ENCODE measurements at regions not wholly inside any gene's neighbourhood (a gene's known extent, or its start where the extent isn't known, plus 50 kb on each side); places are given as distances from the start of the nearest gene placed in this dataset.
"Not testable (repeated sequence)": the region's sequence is repeated elsewhere in the genome, so short reads cannot be mapped to it uniquely, and the experiment has no call there.

- Histone ChIP-seq H3K4me1 (replicated peaks; ENCODE audit: insufficient read depth) (no peaks in the 10 kb centered on the region), H3K36me3 (ENCODE audit: low read depth) (no peaks in the 10 kb centered on the region), H3K4me2 (no peak overlapping the region), H3F3A (ENCODE audit: insufficient read depth, low read depth) (no peaks in the 10 kb centered on the region), H3K27ac (no peak overlapping the region), H4K20me1 (ENCODE audit: insufficient read depth) (no peaks in the 10 kb centered on the region), H3K9me2 (ENCODE audit: insufficient read depth) (no peaks in the 10 kb centered on the region), H2AFZ (no peak overlapping the region), H3K4me3 (no peak overlapping the region), H3K9me3 (ENCODE audit: insufficient read depth, low read depth) (no peaks in the 10 kb centered on the region), H3K79me2 (ENCODE audit: low read depth) (no peaks in the 10 kb centered on the region), H3K27me3 (ENCODE audit: insufficient read depth, low read depth) (no peaks in the 10 kb centered on the region)
- ChIA-PET POLR2A (ENCODE audit: unreplicated experiment) (interaction anchor here (0.7 kb wide), 1 partner anchor 15 kb away, joined by 4 read pairs; no protein-coding TSS in a partner anchor), CTCF (no interaction called here)
- TF ChIP-seq CTCF (conservative IDR thresholded peaks at IDR 0.05) (no peak), EZH2 (IDR thresholded peaks at IDR 0.05; ENCODE audit: low read depth) (no peak)
- intact Hi-C loops (cut with micrococcal nuclease; ENCODE audit: unreplicated experiment), result no loop called here
- BruUV-seq (replicated peaks), result no TSS peak
- DNase-seq, result no peak
These were observed 150.5 kb downstream of the NPIPB5 start for GRCh38 chr16:22661161-22661647.

GRCh38 chr16:22662958-22663357 lies 151.0 kb upstream of the HS3ST2 start:
- intact Hi-C loops (cut with micrococcal nuclease; ENCODE audit: unreplicated experiment); H3K36me3 ChIP-seq (ENCODE audit: low read depth); H3K4me1 ChIP-seq (replicated peaks; ENCODE audit: insufficient read depth); H3K27ac ChIP-seq; BruUV-seq (replicated peaks); H3K9me3 ChIP-seq (ENCODE audit: insufficient read depth, low read depth); H3K27me3 ChIP-seq (ENCODE audit: insufficient read depth, low read depth); H3K79me2 ChIP-seq (ENCODE audit: low read depth); H3F3A ChIP-seq (ENCODE audit: insufficient read depth, low read depth); H3K9me2 ChIP-seq (ENCODE audit: insufficient read depth); H3K4me2 ChIP-seq; H2AFZ ChIP-seq; POLR2A ChIA-PET (ENCODE audit: unreplicated experiment); H3K4me3 ChIP-seq; H4K20me1 ChIP-seq (ENCODE audit: insufficient read depth); DNase-seq: not testable (repeated sequence)
- CTCF ChIA-PET, result interaction anchor here (0.6 kb wide), 2 partner anchors 24 to 339 kb away, joined by 3 to 4 read pairs; no protein-coding TSS in a partner anchor

- no peaks in the 10 kb centered on the region for H3K79me2 ChIP-seq (ENCODE audit: low read depth)
- no peak for TF ChIP-seq CTCF (conservative IDR thresholded peaks at IDR 0.05)
- no peak for TF ChIP-seq EZH2 (IDR thresholded peaks at IDR 0.05; ENCODE audit: low read depth)
- H3F3A ChIP-seq (ENCODE audit: insufficient read depth, low read depth), result no peaks in the 10 kb centered on the region
- no TSS peak for BruUV-seq (replicated peaks)
- no peaks in the 10 kb centered on the region for H3K9me2 ChIP-seq (ENCODE audit: insufficient read depth)
- H3K36me3 ChIP-seq (ENCODE audit: low read depth), result no peaks in the 10 kb centered on the region
- no peak overlapping the region for H2AFZ ChIP-seq
- no peaks in the 10 kb centered on the region for H3K27me3 ChIP-seq (ENCODE audit: insufficient read depth, low read depth)
- no peaks in the 10 kb centered on the region for H4K20me1 ChIP-seq (ENCODE audit: insufficient read depth)
- ChIA-PET CTCF (interaction anchor here (0.6 kb wide), 1 partner anchor 340 kb away, joined by 3 read pairs; no protein-coding TSS in a partner anchor), POLR2A (ENCODE audit: unreplicated experiment) (no interaction called here)
- H3K27ac ChIP-seq, result no peak overlapping the region
- DNase-seq, result no peak
- intact Hi-C loops (cut with micrococcal nuclease; ENCODE audit: unreplicated experiment), result no loop called here
- no peaks in the 10 kb centered on the region for H3K9me3 ChIP-seq (ENCODE audit: insufficient read depth, low read depth)
- H3K4me2 ChIP-seq, result no peak overlapping the region
- no peaks in the 10 kb centered on the region for H3K4me1 ChIP-seq (replicated peaks; ENCODE audit: insufficient read depth)
- H3K4me3 ChIP-seq, result no peak overlapping the region
These were observed 150.4 kb upstream of the HS3ST2 start for GRCh38 chr16:22663389-22664064.
